NOMO-1 (cell line): ENCODE measurements at regions not wholly inside any gene's neighbourhood (a gene's known extent, or its start where the extent isn't known, plus 50 kb on each side); places are given as distances from the start of the nearest gene placed in this dataset.
"Not testable (repeated sequence)": the region's sequence is repeated elsewhere in the genome, so short reads cannot be mapped to it uniquely, and the experiment has no call there.

ENCODE experiments used
- DNase-seq, 2 experiments: peaks; one replicate each; lab custom pipeline; 2025; ENCODE audit not compliant: unreplicated experiment in 2 of 2; lab: John Stamatoyannopoulos, UW

DNA sequence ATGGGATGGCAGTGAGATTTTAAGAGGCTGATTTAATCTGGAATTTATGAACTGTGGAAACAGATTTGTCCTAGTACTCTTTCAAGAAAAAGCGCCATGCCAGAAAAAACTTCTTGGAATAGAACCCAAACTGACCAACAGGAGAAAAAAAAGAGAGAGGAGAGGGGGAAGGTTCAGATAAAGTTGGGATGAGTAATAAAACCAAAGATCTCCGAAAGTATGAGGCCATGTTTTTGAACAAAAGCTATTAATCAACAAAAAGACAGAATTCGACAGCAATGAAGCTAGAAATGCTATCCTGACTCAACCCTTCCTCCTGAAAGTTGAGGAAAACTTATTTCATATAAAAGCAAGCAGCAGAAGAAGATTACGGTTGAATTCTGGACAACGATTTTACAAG is 135.5 kb downstream of the CEMIP2 start:
- DNase-seq, result no peak

DNA sequence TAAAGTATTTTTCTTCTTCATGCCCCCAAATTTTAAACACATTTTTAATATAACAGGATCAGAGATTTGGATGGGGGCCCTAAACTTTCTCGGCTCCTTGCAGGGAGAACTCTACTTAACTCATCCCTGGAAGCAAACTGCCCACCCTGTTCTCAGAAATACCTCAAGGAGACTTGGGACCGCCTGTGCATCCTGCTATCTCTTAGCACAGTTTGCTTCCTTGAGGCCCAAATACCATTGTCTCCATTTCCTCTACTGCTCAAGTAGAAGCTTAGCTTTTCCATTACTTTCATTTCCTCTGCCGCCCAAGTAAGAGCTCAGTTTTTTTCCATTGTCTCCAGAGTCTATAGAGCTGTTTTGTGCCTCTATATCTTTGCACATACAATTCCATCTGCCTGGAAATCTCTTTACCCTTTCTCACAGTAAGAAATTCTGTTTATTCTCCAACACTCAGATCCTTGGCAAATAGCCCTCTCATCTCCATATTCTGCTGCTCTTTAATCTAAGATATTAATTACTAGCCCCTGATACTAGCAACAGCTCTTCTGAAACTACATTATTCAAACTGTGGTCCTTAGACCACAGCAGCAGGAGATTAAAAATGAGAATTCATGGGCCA is 137.8 kb downstream of the CEMIP2 start:
- DNase-seq, result no peak

DNA sequence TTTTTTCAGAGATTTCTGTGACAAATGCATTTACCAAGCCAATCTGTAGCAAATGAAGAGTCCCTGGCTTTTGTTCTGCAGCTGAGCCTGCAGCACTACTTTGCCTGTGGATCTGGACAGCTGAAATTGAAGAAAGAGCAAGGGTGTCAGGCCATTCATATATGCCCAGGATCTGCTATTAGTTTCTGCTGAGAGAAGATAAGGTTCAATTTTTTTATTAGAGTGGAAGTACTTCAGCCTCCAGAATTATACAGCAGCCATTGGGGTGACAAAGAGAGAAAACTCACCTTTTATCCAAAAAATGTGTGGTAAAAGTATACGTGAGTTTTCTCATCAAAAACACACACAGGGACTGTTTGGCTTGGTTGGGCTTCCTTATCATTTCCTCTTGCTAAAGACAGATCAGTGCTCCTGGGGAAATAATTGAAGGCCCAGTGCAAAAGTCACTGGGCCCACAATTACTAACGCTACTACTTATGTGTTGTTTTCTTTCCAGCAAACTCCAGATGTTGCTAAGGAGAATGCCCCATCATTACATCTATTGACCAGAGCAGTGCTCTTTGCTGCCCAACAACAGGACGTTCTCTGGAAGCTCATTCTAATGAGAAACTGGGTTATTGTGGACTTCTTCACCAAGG is 138.6 kb downstream of the CEMIP2 start:
- DNase-seq, result no peak

DNA sequence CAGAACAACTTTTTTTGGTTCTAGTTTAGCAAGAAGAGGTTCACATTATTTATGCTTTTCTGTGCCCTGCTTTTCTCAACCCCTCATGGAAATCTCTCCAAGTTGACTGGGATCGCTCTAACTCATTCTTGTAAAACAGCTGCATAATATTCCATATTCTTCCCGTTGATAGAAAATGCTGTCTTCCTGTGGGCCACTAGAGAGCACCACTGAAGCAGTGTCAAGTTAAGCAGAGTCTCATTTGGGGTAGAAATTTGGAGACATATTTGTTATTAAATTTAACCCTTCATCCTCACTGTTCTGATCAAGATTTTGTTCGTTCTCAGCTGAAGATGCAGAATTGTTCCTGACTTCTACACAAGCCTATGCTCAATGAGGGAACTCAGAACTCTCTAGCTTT is 140.1 kb downstream of the CEMIP2 start:
- DNase-seq, result no peak

DNA sequence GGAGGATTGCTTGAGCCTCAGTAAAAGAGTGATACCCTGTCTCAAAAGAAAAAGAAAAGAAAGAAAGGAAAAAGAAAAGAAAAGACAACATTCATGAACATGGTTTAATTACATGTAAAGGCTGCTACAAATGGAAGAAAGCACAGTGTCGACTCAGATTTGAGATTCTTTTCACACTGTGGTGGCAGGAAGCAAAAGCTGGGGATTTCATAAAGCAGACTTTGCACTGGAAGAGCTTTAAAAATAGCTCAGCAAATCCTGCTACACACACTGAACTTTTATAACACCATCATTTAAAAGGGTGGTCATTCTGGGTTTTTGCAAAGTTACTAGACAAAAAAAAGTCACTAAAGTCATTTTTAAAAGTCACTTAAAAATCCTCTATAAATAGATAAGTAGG is 140.8 kb downstream of the CEMIP2 start:
- DNase-seq, result no peak

DNA sequence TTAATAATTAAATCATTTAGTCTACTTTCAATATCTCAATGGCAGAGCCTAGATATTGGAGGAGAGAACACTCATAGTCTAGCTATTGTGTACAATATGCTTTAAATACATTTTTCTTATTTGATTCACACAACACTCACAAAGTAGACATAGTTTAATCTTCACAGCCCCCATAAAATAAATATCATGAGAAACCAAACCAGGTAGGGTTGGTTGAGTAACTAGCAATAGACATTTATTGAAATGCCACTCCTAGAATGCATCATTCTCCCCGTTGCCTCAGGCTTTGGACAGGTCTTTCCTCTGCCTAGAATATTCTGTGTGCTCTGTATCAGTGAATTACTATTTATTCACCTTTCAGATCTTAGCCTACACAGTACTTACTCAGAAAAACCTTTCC is 141.9 kb downstream of the CEMIP2 start:
- no peak for DNase-seq

DNA sequence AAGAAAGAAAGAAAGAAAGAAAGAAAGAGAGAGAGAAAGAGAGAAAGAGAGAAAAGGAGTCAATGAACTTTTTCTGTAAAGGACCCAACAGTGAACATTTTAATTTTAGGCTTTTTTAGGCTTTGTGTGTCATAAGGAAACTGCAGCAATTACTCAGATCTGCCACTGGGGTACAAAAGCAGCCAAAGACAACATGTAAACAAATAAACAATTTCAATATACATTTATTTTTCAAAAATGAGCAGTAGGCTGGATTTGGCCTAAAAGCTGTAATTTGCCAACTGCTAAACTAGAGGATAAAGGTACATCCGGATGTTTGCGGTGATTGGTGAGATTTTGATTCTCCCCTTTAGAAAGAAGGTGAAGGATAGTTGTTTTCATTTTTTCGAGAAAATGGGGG is 143.6 kb downstream of the CEMIP2 start:
- DNase-seq, result no peak

DNA sequence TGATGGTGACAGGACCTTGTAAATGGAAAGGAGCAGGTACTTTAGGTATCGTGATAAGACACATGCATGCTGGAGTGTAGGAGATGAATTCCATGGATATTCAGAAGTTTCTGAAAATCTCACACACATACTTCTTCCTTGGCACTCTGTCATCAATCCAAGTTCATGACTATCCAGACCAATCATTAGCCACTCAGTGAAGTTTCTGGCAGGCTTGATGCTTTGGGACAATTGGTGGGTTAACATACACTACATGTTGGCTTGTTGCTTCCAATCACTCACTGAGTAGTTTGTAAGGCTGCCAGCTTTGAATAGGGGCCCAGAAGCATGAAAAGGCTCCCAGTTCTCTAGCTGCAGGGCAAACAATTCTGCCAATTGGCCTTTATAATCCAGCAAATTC is 147.6 kb downstream of the CEMIP2 start:
- DNase-seq, result no peak

DNA sequence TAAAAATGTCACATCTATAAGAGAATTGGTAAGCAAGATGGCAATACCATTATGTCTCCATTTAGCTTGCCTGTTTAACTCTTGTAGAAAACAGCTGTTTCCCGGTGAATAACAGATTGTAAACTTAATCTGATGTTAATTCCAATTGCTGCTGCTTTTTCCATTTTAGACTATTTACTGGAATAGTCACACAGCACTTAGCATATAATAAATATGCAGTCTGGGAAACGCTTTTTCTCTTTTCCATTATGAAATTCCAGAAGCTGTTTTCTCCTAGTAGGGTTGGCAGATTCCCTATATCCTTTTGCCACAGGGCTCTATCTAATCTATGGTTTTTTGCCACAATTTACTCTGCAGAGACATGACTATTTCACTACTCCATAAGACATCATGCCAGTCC is 148.0 kb downstream of the CEMIP2 start:
- no peak for DNase-seq

DNA sequence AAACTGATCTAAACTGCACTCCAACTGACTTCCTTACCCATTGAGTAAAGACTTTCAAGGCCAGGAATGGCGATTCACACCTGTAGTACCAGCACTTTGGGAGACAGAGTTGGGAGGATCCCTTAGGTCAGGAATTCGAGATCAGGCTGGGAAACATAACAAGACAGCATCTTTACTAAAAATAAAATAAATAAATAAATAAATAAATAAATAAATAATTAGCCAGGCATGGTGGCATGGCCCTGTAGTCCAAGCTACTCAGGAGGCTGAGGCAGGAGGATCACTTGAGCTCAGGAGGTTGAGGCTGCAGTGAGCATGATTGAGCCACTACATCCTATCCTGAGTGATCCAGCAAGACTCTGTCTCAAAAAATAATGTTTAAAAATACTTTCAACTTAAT is 148.4 kb downstream of the CEMIP2 start:
- no peak for DNase-seq

DNA sequence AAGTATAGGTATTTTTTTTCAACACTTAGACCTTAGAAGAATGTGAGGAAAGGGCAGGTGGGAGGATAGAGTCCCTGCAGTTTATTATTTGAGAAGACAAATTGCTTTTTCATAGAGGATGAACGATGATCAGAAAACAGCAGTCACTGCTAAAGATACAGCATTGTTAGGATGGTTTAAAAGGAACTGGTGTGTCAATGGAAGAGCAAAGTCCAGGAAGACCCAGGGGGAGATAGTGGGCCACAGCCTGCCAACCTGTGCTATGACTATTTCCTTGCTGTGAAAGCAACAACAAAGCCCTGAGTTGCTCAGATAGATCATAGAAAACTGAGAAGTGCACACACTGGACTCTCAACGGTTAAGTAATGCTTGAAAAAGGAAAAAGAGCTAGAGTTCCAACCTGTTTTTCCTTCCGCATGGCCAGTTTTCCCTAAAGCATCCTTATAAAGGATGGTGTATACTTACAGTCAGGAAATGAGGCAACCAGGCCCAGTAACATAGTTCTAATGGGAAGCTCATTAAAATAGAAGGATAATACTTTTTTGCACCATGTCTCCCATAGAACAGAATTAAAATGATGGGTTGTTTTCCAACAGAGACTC is 153.8 kb downstream of the CEMIP2 start:
- DNase-seq, result no peak

DNA sequence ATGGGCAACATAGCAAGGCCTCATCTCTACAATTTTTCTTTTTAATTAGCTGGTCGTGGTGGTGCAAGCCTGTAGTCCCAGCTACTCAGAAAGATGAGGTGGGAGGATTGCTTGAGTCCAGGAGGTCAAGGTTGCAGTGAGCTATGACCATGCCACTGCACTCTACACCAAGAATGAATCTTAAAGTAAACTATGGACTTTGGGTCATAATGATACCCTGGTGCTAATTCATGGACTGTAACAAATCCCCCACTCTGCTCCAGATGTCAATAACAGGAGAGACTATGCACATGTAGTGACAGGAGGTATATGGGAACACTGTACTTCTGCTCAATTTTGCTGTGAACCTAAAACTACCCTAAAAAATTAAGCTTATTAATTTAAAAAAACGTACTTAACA is 155.4 kb downstream of the CEMIP2 start:
- no peak for DNase-seq

DNA sequence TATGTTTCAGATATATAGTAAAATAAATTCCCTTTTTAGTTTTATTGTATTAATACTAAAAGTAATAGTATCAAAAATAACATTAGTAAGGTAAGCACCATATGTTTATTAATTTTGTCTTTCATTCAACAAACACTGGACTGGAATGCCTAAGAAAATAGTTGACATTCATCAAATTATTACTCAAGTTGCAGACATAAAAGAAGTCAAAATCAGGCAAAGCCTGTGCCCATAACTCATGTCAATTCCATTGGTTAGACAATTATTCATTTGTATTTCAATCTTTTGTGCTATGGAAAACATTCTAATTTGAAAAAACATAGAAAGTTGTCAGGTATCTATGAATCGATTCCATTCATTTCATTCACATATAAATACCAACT is 158.9 kb downstream of the CEMIP2 start:
- DNase-seq, result no peak

DNA sequence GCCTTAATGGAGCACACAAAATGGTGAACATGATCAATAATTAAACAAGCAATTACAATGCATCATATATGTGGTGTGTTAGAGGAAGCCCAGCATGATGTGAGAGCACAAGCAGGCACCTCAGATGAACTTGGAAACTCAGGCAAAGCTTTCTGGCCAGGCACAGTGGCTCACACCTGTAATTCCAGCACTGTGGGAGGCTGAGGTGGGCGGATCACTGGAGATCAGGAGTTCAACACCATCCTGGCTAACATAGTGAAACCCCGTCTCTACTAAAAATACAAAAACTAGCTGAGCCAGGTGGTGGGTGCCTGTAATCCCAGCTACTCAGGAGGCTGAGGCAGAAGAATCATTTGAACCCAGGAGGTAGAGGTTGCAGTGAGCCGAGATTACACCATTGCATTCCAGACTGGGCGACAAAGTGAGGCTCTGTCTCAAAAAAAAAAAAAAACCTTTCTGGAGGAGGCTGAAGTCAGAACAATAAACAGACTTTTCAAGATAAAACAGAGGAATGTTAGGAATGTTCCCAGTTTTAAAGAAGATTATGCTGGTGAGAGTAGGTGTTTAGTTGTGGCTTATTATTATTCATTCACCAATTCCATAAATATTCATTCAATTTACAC is 159.4 kb downstream of the CEMIP2 start:
- DNase-seq, result no peak

DNA sequence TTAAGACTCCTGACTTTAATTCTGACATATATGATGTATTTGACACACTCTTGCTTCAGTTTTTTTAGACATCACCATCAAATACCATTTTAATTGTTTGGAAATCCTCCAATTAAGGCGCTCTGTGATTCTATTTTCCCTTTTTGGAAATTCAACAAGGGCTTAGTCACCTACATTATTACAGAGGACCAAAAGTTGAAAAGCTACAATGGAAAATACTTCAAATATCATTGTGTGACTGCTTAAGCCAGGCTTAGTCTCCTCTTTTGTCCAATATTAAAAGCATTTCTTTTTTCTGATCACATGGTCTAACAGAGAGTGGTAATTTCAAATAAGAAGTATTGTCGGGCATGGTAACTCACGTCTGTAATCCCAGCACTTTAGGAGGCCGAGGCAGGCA is 160.3 kb downstream of the CEMIP2 start:
- DNase-seq, result no peak

DNA sequence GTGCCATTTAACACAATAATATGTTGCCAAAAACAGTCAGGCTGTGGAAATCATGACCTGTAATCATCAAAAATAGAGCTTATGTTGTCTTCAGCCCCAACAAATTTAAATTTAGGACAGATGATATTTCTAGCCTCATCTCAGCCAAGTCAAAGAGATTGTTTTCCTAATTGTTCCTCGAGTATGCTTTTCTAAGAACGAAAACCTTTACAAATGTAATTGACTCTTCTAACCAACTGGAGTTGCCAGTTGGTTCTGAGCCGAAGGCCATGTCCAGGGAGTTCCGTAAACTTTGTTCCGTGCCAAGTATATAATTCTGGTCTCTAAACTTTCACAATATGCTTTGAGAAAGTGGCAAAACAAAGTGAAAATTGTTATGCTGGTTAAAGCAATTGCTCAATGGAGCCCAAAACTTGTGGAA is 160.8 kb downstream of the CEMIP2 start:
- DNase-seq, result no peak

DNA sequence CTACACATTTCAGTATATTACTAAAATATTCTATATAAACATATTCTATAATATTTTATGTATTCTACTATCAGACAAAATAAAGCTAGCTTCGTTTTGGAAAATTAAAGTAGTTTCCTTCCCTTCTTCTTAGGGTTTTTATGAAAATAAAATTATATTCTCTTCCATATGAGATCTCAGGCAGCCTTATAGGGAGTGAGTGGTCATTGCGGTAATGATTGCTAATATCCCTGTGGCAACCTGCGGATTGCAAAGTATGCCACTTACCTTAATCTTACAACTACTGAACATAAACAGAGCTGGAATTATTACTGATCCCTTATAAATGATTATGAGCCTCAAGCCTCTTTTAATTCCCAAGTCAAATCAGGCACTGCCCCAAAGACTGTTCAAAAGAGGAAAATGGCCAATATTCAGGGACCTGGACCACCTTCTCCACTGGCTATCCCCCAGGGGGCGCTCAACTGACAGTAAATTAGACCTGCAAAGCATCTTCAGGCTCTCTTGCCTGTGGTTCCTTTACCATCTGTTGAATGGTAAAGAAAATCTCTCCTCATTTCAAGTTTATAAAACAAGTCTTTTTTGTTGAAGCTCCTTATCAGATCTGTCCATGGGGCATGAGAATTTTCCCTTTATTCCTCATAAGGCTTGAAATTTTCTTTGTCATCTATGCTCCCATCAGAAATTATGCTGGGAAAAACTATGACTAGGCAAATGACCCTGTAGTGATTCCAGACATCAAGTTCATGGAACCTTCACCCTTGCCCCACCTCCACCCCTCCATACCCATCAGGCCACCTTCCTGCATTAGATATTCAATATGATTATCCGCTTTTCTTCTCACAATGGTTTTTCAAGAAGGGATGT is 163.9 kb downstream of the CEMIP2 start:
- no peak for DNase-seq

DNA sequence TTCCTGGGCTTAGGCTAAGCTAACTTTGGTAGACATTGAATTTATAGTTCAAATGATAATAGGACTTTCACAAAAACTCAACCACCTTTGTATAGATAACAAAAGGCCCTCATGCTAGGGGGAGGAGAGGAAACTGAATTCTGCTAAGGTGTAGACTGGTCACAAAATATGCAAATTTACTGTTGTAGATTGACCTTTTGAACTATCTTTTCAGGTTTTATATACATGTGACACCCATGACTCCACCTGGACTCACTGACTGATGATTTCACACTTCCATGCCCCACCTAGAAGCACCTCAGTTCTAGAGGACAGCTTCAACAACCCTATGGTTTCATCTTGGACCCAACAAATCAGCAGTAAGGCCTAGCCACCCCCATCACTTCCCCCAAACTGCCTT is 165.7 kb downstream of the CEMIP2 start:
- DNase-seq, result no peak

DNA sequence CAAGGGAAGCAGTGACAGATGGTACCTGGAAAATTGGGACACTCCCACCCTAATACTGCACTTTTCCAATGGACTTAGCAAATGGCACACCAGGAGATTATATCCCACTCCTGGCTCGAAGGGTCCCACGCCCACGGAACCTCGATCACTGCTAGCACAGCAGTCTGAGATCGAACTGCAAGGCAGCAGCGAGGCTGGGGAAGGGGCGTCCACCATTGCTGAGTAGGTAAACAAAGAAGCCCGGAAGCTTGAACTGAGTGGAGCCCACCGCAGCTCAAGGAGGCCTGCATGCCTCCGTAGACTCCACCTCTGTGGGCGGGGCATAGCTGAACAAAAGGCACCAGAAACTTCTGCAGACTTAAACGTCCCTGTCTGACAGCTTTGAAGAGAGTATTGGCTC is 172.6 kb downstream of the CEMIP2 start:
- not testable (repeated sequence) for DNase-seq

DNA sequence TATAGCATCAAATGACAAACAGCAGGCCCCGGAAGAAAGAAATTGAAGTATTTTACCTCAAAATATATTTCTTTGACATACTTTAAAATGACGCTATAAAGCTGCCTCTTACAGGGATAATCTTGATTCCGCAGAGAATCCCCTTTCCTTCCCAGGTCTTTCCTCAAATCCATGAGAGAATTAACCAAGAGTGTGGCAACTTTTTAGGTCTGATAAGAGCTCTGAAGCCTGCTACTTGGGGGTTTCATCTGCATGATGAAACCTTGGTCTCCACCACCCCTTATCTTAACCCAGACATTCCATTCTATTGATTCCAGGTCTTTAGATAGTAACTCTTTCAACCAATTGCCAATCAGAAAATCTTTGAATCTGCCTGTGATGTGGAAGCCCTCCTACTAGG is 173.8 kb downstream of the CEMIP2 start:
- no peak for DNase-seq

DNA sequence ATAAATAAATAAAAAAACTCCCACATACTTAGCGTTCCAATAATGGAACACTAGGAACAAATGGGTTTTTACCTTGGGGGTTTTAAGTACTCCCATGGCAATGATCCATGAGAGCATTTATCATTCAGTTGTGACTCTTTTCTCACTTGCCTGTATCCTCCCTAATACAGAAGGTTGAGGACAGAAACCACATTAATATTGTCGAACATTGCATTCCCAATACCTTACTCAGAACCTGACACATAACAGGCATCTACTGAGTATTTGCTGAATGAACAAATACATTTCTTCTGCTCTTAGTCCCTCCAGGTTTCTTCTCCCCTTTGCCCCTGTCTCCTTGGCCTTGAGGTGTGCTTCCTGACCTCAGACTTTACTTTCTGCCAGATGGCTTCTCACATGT is 175.9 kb downstream of the CEMIP2 start:
- DNase-seq, result no peak
